CD4-positive, CD25-positive, alpha-beta regulatory T cell (primary cell): ENCODE measurements at regions not wholly inside any gene's neighbourhood (a gene's known extent, or its start where the extent isn't known, plus 50 kb on each side); places are given as distances from the start of the nearest gene placed in this dataset.

ENCODE experiments used
- ATAC-seq, 2 donors: fragments of 150-1000 bp; cut with Tn5 transposase; one replicate each; pipeline ENCODE4 v1.10.0; 2021; ENCODE audit warnings: low read depth in 2 of 2, moderate number of reproducible peaks in 2 of 2, moderate library complexity in 1 of 2
- DNase-seq, 3 donors: peaks; one replicate each; pipeline versions ENCODE4 v3.0.0 to v3.0.0-alpha.2; 2012 to 2022; ENCODE audit warnings: mixed read lengths in 1 of 3
- H3K27ac ChIP-seq: one replicate; pipeline ENCODE4 v1.7.0; 2013; ENCODE audit warnings: mild to moderate bottlenecking, low read length; ENCODE audit not compliant: insufficient read depth, poor library complexity, severe bottlenecking
- H3K27me3 ChIP-seq: one replicate; pipeline ENCODE4 v1.7.0; 2013; ENCODE audit warnings: low read length; ENCODE audit not compliant: control insufficient read depth, insufficient read depth
- H3K36me3 ChIP-seq: one replicate; pipeline ENCODE4 v1.7.0; 2013; ENCODE audit warnings: mild to moderate bottlenecking, low read length, moderate library complexity; ENCODE audit not compliant: control insufficient read depth, insufficient read depth
- H3K4me1 ChIP-seq: 2 replicates; pipeline ENCODE4 v1.7.0; 2013; ENCODE audit warnings: mild to moderate bottlenecking, low read length; ENCODE audit not compliant: insufficient read depth, control insufficient read depth, poor library complexity, severe bottlenecking
- H3K4me3 ChIP-seq: one replicate; pipeline ENCODE4 v1.7.0; 2013; ENCODE audit warnings: low read depth, mild to moderate bottlenecking, low read length, moderate library complexity
- H3K9me3 ChIP-seq, 2 experiments: 1 replicate in 1 of 2; 2 replicates in 1 of 2; pipeline ENCODE4 v1.7.0; 2013; ENCODE audit warnings: low read length in 2 of 2, mild to moderate bottlenecking in 1 of 2, moderate library complexity in 1 of 2; ENCODE audit not compliant: control insufficient read depth in 2 of 2
- H3K27ac Mint-ChIP-seq, 3 donors: one replicate each; pipeline ENCODE4 v1.8.0; 2020 to 2022; ENCODE audit warnings: mild to moderate bottlenecking in 3 of 3, mixed read lengths in 3 of 3, moderate library complexity in 2 of 3
- H3K27me3 Mint-ChIP-seq: one replicate; pipeline ENCODE4 v1.8.0; 2022; ENCODE audit warnings: mild to moderate bottlenecking, mixed read lengths
- H3K36me3 Mint-ChIP-seq: one replicate; pipeline ENCODE4 v1.8.0; 2020; ENCODE audit warnings: mixed read lengths
- H3K4me1 Mint-ChIP-seq, 4 donors: one replicate each; pipeline ENCODE4 v1.8.0; 2020 to 2022; ENCODE audit warnings: mixed read lengths in 4 of 4, mild to moderate bottlenecking in 1 of 4
- H3K4me3 Mint-ChIP-seq, 4 donors: one replicate each; pipeline ENCODE4 v1.8.0; 2020 to 2022; ENCODE audit warnings: mild to moderate bottlenecking in 4 of 4, mixed read lengths in 4 of 4, moderate library complexity in 3 of 4
- H3K9me3 Mint-ChIP-seq, 7 donors: one replicate each; pipeline ENCODE4 v1.8.0; 2020 to 2022; ENCODE audit warnings: mixed read lengths in 7 of 7, mild to moderate bottlenecking in 3 of 7, moderate library complexity in 2 of 7

DNA sequence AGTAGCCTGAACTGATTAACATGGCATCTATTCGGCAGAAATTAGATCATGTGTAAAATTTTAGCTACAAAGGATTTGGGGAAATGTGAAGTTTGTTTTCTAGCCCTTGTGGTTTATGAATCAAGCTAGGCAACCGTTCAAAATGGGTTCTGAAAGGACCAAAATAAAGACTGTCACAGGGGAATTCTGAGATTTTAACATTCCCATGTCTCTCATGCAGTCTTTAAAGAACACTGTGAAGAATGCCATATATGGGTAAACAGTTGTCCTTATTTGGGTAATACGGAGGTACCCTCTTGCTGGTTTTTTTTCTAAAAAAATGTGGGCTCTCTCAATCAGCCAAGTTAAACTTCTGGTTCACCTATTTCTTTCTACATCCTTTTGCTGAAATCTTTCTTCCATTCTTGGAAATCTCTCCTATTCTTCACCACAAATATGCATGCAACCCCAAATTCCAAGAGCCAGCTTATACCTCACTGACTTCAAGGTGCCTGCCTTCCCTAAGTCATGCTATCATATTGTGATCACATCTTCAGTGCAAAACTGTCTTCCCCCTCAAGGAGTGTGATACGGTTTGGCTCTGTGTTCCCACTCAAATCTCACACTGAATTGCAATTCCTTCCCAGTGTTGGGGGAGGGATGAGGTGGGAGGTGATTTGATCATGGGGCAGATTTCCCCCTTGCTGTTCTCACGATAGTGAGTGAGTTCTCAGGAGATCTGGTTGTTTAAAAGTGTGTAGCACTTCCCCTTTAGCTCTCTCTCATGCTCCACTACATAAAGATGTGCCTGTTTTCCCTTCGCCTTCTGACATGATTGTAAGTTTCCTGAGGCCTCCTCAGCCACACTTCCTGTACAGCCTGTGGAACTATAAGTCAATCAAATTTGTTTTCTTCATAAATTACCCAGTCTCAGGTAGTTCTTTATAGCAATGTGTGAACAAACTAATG is 308.7 kb downstream of the TTLL7 start:
- Mint-ChIP-seq H3K4me1 (peaks cover 0 to 13% (median 0%) of the 10 kb centered on the region in 4 donors), H3K4me3 (no peak overlapping the region)
- no peak for ATAC-seq

GRCh38 chr1:83682132-83682531 is 316.8 kb downstream of the TTLL7 start:
- Histone ChIP-seq H3K27me3 (no peaks in the 10 kb centered on the region), H3K4me3 (no peak overlapping the region), H3K9me3 (no peaks in the 10 kb centered on the region), H3K36me3 (no peaks in the 10 kb centered on the region), H3K4me1 (no peaks in the 10 kb centered on the region), H3K27ac (no peak overlapping the region)
- H3K27ac Mint-ChIP-seq, result no peak overlapping the region
- no peak for DNase-seq
- peaks cover 0 to 5% (median 0%) of the 10 kb centered on the region in 4 donors for H3K4me1 Mint-ChIP-seq
- no peak for ATAC-seq
- no peak overlapping the region for H3K4me3 Mint-ChIP-seq
- no peaks in the 10 kb centered on the region for H3K27me3 Mint-ChIP-seq
- H3K36me3 Mint-ChIP-seq, result no peaks in the 10 kb centered on the region
- peaks cover 0 to 6% (median 2%) of the 10 kb centered on the region in 7 donors for H3K9me3 Mint-ChIP-seq

More for the DNA sequence above, 308.7 kb downstream of the TTLL7 start:
- peaks cover 17% of the 10 kb centered on the region for H3K27me3 Mint-ChIP-seq
- Histone ChIP-seq H3K27ac (no peak overlapping the region), H3K27me3 (no peaks in the 10 kb centered on the region), H3K4me3 (no peak overlapping the region), H3K36me3 (no peaks in the 10 kb centered on the region), H3K9me3 (no peaks in the 10 kb centered on the region), H3K4me1 (no peaks in the 10 kb centered on the region)
- H3K36me3 Mint-ChIP-seq, result no peaks in the 10 kb centered on the region
- H3K27ac Mint-ChIP-seq, result no peak overlapping the region
- peaks cover 0 to 23% (median 8%) of the 10 kb centered on the region in 7 donors for H3K9me3 Mint-ChIP-seq
- no peak for DNase-seq

GRCh38 chr1:83676106-83676505 is 322.8 kb downstream of the TTLL7 start:
- Histone ChIP-seq H3K27ac (no peak overlapping the region), H3K4me3 (no peak overlapping the region), H3K4me1 (no peaks in the 10 kb centered on the region), H3K36me3 (no peaks in the 10 kb centered on the region), H3K27me3 (no peaks in the 10 kb centered on the region), H3K9me3 (no peaks in the 10 kb centered on the region)
- Mint-ChIP-seq H3K9me3 (peaks cover 0 to 2% (median 0%) of the 10 kb centered on the region in 7 donors), H3K27me3 (no peaks in the 10 kb centered on the region), H3K4me1 (no peaks in the 10 kb centered on the region), H3K4me3 (no peak overlapping the region), H3K27ac (no peak overlapping the region), H3K36me3 (no peaks in the 10 kb centered on the region)
- DNase-seq, result no peak
- no peak for ATAC-seq

GRCh38 chr1:83673312-83673711 is 325.6 kb downstream of the TTLL7 start:
- Mint-ChIP-seq H3K27me3 (no peaks in the 10 kb centered on the region), H3K9me3 (peaks cover 0 to 5% (median 1%) of the 10 kb centered on the region in 7 donors), H3K36me3 (no peaks in the 10 kb centered on the region), H3K27ac (no peak overlapping the region), H3K4me3 (peak overlapping the region in 1 of 4 donors; percentile 43), H3K4me1 (no peaks in the 10 kb centered on the region)
- H3K36me3 ChIP-seq, result no peaks in the 10 kb centered on the region
- H3K27ac ChIP-seq, result no peak overlapping the region
- H3K27me3 ChIP-seq, result no peaks in the 10 kb centered on the region
- no peaks in the 10 kb centered on the region for H3K4me1 ChIP-seq
- DNase-seq (no peak), ATAC-seq (no peak)
- no peaks in the 10 kb centered on the region for H3K9me3 ChIP-seq
- H3K4me3 ChIP-seq, result no peak overlapping the region

GRCh38 chr1:83671586-83671985 is 327.3 kb downstream of the TTLL7 start:
- Mint-ChIP-seq H3K36me3 (no peaks in the 10 kb centered on the region), H3K27me3 (no peaks in the 10 kb centered on the region), H3K9me3 (peaks cover 0 to 6% (median 3%) of the 10 kb centered on the region in 7 donors), H3K27ac (no peak overlapping the region), H3K4me3 (no peak overlapping the region), H3K4me1 (no peaks in the 10 kb centered on the region)
- H3K9me3 ChIP-seq, result no peaks in the 10 kb centered on the region
- no peaks in the 10 kb centered on the region for H3K4me1 ChIP-seq
- DNase-seq, result no peak
- no peak overlapping the region for H3K27ac ChIP-seq
- H3K4me3 ChIP-seq, result no peak overlapping the region
- H3K27me3 ChIP-seq, result no peaks in the 10 kb centered on the region
- no peak for ATAC-seq
- H3K36me3 ChIP-seq, result no peaks in the 10 kb centered on the region

DNA sequence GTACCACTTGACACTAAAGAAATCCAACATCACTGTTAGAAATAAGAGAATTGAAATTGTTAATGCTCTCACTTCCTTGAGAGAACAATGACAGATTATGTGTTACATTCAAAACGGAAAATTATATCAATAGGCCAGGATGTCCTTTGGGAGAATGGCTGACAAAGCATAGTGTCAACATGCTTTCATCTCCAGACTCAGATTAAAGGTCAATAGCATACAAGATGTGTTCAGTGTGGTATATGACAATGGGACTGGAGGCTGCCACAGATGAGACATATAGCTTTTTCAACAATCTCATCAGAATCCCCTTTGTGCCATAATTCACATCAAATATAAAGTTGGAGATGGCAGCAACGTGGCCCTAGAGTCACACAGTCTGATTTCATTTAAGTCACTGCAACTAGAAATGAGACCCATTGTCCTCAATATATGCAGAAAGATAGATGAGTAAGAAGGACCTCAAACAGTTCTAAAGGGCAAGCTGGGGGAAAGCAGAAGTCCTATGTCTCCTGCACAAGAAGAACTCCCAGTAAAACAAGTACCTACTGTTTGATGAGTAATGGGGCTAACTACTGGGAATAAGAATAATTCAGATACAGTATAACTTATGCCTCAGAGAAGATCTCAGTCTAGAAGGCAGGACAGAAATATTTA is 327.9 kb downstream of the TTLL7 start:
- no peaks in the 10 kb centered on the region for H3K27me3 ChIP-seq
- Mint-ChIP-seq H3K4me3 (no peak overlapping the region), H3K36me3 (no peaks in the 10 kb centered on the region), H3K4me1 (no peaks in the 10 kb centered on the region), H3K9me3 (peaks cover 0 to 6% (median 3%) of the 10 kb centered on the region in 7 donors), H3K27me3 (no peaks in the 10 kb centered on the region), H3K27ac (no peak overlapping the region)
- H3K27ac ChIP-seq, result no peak overlapping the region
- no peak for ATAC-seq
- no peaks in the 10 kb centered on the region for H3K4me1 ChIP-seq
- no peaks in the 10 kb centered on the region for H3K36me3 ChIP-seq
- no peak overlapping the region for H3K4me3 ChIP-seq
- DNase-seq, result no peak
- H3K9me3 ChIP-seq, result no peaks in the 10 kb centered on the region

DNA sequence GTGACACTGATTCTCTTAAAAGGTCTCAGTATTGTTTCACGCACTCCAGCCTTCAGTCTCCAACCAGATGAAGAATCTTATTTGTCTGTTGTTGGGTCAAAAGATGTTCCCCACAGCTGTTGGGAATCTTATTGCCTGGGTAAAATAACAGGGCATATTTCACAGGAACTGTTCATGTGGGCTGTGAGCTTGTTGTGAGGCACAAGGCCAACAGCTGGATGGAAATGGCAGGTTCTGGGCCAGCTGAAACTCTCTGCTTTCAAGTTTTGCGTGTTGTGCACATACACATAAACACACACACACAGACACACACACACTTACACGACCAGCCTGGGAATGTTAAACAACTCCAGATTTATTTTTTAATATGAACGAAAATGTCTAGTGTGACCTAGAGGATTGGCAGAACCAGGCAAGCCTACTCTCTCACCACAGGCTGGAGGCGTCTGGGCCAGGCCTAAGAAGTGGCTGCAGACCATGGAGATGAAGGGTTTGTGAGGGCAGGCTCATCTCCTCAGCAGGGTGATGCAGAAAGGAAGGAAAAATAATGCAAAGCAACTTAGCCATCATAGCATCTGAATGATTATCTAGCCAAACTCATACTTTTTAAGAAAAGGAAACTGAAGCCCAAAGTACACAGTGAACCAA is 357.0 kb downstream of the TTLL7 start:
- Mint-ChIP-seq H3K9me3 (peaks cover 0 to 3% (median 0%) of the 10 kb centered on the region in 7 donors), H3K27me3 (no peaks in the 10 kb centered on the region), H3K36me3 (no peaks in the 10 kb centered on the region), H3K4me3 (no peak overlapping the region), H3K27ac (no peak overlapping the region), H3K4me1 (peaks cover 0 to 3% (median 0%) of the 10 kb centered on the region in 4 donors)
- no peak overlapping the region for H3K27ac ChIP-seq
- no peaks in the 10 kb centered on the region for H3K36me3 ChIP-seq
- H3K27me3 ChIP-seq, result no peaks in the 10 kb centered on the region
- H3K4me3 ChIP-seq, result no peak overlapping the region
- no peak for ATAC-seq
- H3K4me1 ChIP-seq, result no peaks in the 10 kb centered on the region
- no peak for DNase-seq
- H3K9me3 ChIP-seq, result no peaks in the 10 kb centered on the region
